DLD1 (cell line): ENCODE measurements at regions not wholly inside any gene's neighbourhood (a gene's known extent, or its start where the extent isn't known, plus 50 kb on each side); places are given as distances from the start of the nearest gene placed in this dataset.

Source experiments
- in situ Hi-C: cut with HindIII; loops from 2 replicates; pipeline ENCODE4 v1.10.0; 2017; ENCODE audit warnings: low sequenced_read_pairs

DNA sequence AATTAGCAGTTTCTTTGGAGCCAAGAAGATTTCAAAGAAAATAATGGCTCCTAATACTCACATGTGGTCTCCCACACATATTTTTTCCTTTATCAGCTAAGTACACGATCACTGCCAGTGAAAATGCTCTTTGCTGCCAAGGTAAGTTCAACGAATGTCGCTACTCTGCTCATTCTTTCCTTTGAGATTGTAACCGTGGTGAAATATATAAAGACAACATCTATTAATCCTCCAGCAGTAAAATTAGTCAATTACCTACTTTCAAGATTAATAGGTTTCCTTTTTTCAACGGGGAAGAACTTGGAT is 672.2 kb downstream of the GATA3 start:
- in situ Hi-C loops = no loop called here

DNA sequence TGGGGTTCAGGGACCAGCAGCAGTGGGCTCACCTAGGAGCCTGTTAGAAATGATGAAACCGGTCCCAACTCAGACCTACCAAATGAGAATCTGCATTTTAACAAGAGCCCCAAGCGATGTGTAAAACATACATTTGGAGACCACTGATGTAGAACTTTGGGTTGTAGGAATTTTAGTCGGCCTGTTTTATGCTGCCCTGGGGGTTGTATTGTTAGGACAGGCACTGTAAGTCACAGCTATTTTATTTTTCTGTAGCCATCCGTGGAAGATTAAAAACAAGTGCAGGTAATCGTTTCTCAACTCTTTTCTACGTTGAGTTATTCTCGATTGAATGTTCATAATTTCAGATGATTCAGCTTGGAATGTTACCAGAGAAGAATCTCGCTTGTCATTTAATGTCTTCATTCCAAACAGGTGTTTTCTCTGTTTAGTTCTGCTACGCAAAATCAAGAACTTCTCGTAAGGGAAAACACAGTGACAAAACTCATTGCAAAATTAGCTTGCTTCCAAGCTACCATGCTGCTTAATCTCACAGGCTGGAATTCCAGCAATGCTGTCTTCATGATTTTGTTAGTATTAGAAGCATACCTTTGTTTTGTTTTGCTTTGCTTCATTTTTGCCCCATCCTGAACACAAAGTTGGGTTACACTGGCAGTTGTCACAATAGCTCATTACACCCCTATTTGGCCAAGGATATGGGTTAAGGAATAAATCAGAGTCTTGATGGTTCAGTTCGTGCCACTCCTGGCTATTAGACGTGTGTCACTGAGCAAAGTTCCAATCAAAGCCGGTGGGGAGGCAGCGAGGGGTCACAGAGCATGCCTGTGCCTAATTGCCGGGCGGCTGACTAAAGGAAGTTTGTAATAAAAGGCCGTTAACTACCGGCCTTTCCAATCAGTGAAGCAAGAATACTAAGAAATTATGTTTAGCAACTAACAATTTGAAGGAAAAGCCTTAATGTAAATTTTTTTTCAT is 676.9 kb downstream of the GATA3 start:
- in situ Hi-C loops = no loop called here

DNA sequence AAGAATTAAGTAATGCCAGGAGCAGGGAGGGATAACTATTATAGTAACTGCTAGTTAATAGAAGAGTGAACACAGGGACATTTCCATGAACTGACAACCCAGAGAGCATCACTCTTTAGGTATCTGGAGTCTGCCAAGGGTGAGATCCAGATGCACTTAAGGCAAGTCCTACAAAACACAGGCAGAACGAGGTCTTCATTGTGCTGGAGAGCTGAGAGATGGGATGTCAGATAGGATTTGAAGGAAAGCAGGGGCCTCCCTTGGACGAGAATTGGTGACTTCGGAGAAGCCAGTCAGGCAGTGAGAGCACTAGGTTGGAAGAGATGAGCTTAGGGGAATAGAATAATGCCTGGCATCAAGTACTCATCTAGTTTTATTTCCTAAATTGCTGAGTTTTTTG is 684.5 kb downstream of the GATA3 start:
- in situ Hi-C loops = no loop called here

DNA sequence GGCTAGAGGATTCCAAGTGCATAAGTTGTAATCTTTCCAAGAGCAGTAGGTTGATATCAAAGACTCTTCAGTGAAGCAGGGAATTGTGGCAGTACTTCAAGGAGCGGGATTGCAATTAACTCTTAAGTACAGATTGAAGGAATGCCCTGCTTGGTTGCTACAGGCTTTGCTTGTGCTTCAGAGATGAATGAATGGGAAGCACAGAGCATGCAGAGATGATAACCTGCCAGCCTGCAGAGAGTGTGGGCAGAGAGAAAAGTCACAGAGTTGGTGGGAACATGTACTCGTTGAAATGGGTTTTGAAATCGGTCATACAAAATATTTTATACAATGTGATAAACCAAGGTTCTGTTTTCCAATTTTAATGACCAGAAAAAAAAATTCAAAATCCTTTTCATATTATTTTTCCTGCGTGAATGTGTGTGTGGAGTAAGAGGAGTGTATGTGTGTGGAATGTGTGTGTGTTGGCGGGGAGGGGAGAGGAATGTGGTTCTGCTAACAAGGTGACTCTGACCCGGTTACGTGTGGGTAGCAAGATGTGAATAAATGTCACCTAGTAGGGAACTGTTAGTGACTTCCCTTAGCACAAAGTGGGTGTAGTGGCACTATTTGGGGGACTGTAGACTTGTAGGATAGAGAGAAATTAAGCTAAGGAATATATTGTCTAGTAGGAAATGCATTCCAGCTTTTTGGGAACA is 697.8 kb downstream of the GATA3 start:
- in situ Hi-C loops = no loop called here

DNA sequence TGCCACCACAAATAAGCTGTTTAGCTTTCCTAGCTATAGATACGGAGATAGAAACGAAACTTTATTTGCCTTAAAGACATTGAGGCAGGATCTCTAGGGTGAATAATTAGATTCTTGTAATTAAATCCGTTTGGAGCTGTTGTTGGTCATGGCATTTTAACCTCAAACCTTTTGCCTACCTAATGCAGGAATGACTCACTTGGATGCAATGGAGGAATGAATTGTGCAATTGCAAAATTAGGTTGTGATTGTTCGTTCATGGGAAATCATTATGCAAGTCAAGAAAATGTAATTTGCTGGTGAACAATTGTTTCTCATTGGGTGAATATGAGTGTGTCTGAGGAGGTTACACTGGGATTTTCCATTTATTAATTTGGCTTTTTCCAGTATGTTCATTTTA is 703.5 kb downstream of the GATA3 start:
- in situ Hi-C loops = no loop called here

DNA sequence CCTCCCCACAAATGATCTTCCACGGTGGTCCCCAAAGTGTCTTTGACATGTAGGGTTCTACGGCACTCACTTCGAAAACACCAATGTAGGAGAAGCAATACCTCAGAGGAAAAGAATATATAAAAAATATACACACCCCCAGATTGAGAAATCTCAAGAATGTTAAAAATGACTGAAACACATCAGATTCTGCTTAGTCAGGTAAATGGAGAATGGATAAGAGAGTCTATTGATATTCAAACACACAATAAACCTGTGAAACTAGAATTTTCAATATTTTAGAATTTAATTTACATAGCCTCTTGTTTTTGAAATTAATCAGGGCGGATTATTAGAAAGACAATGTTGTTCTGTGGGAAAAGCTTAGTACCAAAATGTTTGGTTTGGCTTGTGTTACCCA is 712.4 kb downstream of the GATA3 start:
- in situ Hi-C loops = no loop called here

DNA sequence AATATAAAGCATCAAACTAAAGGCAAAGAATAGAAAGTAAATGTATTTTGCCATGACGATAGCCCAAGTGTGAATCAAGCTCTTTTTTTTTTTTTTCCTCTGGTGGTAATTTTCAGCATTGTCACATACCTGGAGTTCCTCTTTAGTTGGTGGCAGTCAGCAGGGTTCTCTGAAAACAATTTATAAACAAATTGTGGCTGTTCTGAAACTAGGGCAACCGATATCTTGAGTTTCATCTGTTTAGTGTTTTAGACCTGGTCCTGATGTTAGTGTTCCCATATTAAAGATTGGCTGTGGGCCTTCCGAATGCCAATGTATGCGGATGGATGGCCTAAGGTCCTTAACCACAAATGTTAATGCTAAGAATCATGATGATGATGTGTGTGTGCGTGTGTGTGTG is 713.1 kb downstream of the GATA3 start:
- in situ Hi-C loops = no loop called here

DNA sequence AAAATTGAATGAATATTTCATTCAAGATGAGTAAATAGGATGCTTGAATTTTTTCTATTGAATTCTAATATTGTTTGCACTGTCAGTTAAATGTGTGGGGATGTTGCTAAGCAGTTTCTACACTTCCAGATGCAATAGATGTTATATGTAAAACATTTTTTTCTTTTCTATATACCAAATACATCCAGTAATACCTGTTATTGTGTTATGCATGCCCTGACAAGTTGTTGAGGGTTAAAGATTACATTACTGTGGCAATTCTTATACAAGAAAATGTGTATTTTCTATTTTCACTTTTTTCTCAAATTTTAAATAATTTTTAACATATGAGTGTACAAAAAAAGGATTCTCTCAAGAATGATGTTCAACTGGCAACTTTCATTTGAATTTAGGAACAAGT is 713.9 kb downstream of the GATA3 start:
- in situ Hi-C loops = no loop called here

DNA sequence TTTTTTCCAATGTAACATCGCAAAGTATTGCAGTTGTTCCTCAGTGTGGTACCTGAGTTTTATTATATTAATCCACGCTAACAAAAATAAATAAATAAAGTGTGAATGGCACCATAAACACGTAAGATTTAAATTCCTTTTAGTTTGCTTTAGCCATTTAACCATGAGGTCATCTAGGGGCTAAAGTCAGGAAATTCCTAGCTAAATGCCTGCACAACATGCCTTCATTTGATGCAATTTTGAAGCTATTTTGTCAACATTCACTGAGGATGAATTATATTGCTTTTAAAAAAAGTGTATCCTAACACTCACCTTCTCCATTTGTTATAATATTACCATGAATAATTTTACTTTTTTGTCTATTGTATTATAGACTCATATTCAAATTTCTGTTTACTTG is 714.4 kb downstream of the GATA3 start:
- in situ Hi-C loops = no loop called here

DNA sequence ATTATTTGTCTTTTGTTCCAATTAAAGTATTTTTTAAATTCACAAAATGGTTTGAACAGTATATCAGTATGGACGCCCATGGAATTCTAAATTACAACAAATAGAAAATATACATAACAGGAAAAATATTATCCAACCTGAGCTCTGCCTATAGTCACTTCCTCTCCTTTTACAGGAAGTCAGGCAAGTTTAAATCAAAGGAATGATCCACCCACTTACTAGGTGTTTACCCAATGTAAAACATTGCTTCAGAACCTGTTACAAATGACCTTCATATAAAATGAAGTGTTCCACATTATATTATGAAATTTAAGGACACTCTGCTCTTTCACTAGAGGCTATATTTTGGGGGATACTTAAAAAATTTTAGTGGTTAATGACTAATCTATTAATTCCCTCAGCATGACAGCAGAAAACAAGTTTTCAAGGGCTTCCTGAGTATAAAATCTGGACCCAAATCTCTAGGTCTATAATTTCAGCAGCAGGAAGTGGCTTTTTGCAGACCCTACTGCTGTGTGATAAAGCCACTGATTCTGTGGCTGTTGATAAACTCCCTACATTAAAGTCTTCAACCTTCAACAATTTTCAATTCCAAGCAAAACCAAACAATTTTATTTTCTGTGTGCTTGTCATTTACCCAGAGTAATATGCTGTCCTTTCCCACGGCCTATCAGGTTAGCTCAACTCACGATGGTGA is 722.6 kb downstream of the GATA3 start:
- in situ Hi-C loops = no loop called here

DNA sequence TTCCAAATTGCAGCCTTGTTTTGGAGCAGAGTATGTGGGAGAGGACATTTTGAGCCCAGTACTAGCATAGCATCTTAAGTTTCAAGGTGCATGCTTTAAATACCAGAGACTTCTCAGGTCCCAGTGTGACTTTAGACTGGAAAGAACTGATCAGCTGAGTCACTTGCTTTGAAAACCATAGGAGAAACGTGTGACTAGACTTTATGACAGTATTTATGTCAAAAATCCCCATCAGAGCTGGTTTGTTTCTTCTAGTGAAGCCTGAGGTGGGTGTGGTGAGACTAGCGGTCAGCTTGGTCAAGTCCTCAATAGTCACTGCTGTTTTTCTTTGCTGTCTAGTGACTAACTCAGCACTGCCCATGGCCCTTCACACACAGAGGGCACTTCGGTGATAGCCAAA is 724.2 kb downstream of the GATA3 start:
- in situ Hi-C loops = no loop called here

DNA sequence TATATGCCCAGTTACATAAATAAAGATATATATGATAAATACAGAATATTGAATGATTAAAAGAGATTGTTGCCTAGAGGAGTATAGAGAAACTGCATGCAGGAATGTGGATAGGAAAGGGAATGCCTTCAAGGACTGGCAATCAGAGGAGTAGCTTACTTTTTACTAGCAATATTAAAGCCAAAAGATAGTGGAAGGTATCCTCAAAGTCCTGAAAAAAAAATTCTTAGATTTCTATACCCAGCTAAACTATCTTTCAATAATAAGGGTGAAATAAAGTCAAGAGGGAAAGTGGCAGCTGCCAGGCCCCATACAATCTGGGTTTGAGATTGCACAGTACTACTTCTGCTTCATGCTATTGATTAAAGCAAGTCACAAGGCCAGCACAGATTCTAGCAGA is 733.2 kb downstream of the GATA3 start:
- in situ Hi-C loops = no loop called here

DNA sequence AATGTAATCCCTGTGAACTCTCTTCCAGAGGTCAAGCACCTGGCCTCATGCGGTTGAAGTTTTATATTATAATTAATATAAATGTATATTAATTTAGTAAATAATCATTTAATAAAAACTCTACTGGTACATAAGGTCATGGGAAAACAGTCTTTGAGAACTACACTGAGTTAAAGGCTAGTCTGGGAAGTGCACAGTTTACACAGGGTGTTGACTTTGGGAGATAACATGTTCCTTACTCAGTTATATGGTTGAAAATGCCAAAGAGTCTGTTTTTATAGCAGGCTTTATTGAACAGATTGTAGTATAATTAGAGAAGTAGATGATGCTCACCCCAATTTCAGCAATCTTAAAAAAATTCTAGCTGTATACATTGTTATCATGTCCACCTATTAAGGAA is 735.9 kb downstream of the GATA3 start:
- in situ Hi-C loops = no loop called here

DNA sequence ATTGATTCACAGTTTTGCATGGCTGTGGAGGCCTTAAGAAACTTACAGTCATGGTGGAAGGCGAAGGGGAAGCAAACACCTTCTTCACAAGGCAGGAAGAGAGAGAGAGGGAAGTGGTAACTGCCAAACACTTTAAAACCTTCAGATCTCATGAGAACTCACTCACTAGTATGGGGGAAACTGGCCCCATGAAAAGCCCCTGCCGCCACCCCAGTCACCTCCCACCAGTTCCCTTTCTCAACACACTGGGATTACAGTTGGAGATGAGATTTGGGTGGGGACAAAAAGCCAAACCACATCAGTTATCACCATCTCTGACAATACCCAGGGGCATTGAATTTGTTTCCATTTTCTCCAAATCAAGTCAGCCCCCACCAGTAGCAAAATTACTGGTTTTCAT is 740.4 kb downstream of the GATA3 start:
- in situ Hi-C loops = no loop called here

DNA sequence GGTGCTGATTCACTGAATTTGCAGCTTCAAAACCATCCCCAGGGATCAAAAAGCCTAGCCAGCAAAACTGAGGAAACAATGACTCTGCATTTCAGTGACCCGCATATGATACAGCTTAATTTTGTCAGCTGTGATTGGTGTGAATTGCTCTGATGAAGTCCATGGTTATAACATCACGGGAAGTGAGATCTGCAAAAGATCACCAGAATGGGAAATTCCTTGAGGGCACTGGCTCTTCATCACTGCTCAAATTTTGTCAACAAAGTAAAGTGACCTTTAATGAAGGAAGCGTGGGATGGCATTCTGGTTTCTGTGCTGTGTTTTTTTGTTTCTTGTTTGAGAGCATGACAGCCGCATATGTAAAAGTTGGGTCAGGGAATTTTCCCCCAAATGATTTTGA is 745.9 kb downstream of the GATA3 start:
- in situ Hi-C loops = no loop called here

DNA sequence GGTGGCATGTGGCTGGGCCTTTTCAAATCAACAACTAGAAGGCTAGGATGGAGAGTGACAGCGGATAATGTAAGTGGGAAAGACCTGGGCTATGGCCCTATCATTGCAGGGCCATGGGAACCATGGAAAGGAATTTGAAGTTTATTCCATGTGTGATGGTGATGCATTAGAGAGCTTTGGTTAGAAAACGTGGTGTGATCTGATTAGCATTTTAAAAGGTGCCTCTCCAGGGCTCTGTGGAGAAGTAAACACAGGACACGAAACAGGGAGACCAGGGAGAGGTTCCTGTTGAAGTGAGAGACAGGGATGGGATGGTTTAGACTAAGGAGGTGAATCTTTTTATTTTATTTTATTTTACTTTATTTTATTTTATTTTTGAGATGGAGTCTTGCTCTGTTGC is 749.5 kb downstream of the GATA3 start:
- in situ Hi-C loops = no loop called here

DNA sequence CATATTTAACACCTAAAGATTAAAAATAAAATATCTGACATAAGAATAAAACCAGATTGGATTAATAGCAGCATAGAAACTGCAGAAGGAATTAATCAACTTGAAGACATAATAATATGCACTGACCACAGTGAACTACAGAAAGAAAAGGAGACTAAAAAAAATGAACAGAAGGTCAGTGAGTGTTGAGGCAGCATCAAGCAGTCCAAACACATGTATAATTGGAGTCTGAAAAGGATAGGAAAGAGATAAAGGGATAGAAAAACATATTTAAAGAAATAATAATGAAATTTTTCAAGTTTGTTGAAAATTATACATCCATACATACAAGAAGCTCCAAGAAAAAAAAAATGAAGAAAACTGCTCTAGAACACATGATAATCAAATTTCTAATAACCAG is 756.2 kb downstream of the GATA3 start:
- in situ Hi-C loops = no loop called here

DNA sequence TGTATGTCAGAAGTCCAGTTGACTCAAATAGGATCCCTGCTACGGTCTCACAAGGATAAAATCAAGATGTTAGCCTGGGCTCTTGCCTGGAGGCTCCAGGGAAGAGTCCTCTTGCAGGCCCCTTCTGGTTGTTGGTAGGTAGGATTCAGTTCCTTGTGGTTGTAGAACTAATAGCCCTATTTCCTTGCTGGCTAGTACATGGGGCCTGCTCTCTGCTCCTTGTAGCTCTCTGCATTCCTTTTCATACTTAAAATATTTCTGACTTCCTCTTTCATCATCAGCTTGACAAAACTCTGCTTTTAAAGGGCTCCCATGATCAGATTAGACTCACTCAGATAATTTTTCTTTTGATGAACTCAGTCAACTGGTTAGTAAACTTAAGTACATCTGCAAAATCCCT is 756.7 kb downstream of the GATA3 start:
- in situ Hi-C loops = no loop called here

DNA sequence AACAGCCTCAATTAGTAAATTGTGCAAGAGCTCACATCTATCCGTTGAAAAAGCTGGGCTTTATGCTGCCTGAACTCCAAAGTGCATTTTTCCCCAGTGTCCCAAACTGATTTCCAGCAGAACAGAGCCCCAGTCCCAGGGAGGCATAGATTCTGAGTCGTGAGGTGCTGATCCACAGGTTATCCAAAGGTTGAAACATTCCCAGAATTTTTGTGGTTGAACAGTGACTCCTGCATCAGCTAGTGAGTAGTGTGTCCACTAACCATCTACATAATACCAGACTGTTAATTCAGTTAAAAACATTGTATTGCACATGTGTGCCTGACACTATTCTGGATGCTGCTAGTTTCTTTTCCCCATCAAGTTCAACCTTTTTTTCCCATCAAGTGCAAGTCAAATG is 761.5 kb downstream of the GATA3 start:
- in situ Hi-C loops = no loop called here

DNA sequence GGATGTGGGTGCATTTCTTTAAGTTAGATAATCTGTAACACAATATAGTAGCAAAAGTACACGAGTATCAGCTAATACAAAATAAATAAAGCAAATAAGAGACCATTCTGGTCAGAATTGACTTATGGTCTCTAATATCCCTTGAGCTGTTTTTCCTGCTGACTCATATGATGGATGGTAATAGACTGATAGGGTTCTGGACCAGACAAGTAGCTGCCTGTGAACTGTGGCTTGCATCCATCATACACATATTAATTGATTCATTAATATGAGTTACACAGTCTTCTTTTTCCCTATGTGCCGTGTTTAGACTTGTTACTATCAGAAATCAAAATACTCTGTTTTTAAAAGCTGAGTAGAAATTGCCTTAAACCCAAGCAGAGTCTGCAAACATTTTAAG is 762.8 kb downstream of the GATA3 start:
- in situ Hi-C loops = no loop called here

DNA sequence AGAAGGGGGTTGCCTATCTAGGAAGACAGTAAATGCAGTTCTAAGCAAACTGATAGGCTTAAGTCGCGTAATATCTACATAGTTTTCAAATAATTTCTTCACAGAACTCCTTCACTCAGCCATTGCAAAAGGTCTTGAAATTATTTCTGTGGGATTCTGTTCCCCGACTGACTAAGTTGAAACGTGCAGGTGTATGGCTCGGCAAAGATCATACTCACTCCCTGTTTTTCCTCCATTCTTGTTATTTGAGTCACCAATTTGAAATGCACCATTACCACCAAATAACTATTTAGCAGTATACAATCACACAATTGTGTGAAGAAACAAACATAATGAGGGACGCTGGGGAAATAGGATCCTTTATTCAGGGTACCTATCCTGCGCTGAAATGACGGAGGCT is 771.1 kb downstream of the GATA3 start:
- in situ Hi-C loops = no loop called here

DNA sequence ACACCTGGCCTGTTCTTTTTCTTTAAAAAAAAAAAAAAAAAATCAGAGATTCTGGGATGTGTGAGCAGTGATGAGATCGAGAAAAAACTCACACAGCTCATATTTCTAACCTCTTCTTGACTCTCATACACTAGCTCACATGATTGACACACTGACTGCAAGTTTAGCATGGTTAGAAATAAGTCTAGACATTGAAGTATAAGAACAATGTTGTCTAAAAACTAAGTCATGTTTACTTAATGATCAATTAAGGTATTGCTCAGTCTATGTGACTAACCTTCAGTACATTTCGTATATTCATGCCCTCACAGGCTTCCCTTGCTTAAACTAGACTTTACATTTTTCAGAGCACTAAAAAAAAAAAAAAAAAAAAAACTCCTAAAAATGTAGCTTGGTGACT is 775.1 kb downstream of the GATA3 start:
- in situ Hi-C loops = no loop called here
